ENCODE measurements at regions not wholly inside any gene's neighbourhood (a gene's known extent, or its start where the extent isn't known, plus 50 kb on each side); places are given as distances from the start of the nearest gene placed in this dataset.

DNA sequence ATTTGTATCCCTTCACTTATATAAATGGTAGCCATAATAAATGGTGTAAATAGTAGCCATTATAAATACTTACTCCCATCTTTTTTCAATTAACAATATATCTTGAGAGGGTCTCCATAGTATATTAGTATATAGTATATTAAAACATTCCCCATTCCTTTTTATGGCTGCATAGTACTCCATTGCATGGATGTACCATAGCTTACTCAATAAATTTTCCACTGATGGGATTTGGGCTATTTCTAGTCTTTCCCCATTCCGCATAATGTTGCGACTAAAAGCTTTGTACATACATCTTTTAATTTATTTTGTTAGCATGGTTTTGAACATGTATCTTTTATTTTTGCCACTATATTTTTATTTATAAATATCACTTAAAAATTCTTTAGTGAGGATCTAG, 366.3 kb downstream of the IL20RB start:
- TF ChIP-seq, protein P1, sequence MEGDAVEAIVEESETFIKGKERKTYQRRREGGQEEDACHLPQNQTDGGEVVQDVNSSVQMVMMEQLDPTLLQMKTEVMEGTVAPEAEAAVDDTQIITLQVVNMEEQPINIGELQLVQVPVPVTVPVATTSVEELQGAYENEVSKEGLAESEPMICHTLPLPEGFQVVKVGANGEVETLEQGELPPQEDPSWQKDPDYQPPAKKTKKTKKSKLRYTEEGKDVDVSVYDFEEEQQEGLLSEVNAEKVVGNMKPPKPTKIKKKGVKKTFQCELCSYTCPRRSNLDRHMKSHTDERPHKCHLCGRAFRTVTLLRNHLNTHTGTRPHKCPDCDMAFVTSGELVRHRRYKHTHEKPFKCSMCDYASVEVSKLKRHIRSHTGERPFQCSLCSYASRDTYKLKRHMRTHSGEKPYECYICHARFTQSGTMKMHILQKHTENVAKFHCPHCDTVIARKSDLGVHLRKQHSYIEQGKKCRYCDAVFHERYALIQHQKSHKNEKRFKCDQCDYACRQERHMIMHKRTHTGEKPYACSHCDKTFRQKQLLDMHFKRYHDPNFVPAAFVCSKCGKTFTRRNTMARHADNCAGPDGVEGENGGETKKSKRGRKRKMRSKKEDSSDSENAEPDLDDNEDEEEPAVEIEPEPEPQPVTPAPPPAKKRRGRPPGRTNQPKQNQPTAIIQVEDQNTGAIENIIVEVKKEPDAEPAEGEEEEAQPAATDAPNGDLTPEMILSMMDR (CRISPR knock-in tag; IDR thresholded peaks at IDR 0.05), result no peak
- TF ChIP-seq ZNF672 (CRISPR knock-in tag; IDR thresholded peaks at IDR 0.05) (no peak), KAT7 (CRISPR knock-in tag; IDR thresholded peaks at IDR 0.05; ENCODE audit: borderline replicate concordance) (no peak), ZFP37 (CRISPR knock-in tag; IDR thresholded peaks at IDR 0.05; ENCODE audit: borderline replicate concordance) (no peak)

Measured in HepG2 (cell line).